CD14-positive monocyte (primary cell): ENCODE measurements at regions not wholly inside any gene's neighbourhood (a gene's known extent, or its start where the extent isn't known, plus 50 kb on each side); places are given as distances from the start of the nearest gene placed in this dataset.

Source experiments
- DNase-seq, 3 donors: peaks; one replicate each; pipeline ENCODE4 v3.0.0-alpha.2; 2011 to 2022
- H2AFZ ChIP-seq: 2 replicates; pipeline ENCODE4 v1.6.0; 2012; ENCODE audit warnings: mild to moderate bottlenecking, low read depth, low read length, inconsistent platforms; ENCODE audit not compliant: insufficient read depth, poor library complexity, severe bottlenecking
- H3K27ac ChIP-seq, 2 donors: 1 replicate in 1 of 2; 2 replicates in 1 of 2; pipeline ENCODE4 v1.5.1; 2012 to 2013; ENCODE audit warnings: low read length in 2 of 2, control low read depth in 1 of 2, inconsistent platforms in 1 of 2, low read depth in 1 of 2, mild to moderate bottlenecking in 1 of 2
- H3K27me3 ChIP-seq, 2 donors: one replicate each; pipeline versions ENCODE4 v1.6.0 to v1.6.1; 2011 to 2013; ENCODE audit warnings: low read length in 2 of 2; ENCODE audit not compliant: control insufficient read depth in 2 of 2, insufficient read depth in 2 of 2
- H3K36me3 ChIP-seq, 2 donors: replicated peaks in 1 of 2; 1 replicate in 1 of 2; 2 replicates in 1 of 2; pipeline versions ENCODE4 v1.5.1 to v1.6.1; 2012 to 2013; ENCODE audit warnings: low read length in 2 of 2, control low read depth in 1 of 2, inconsistent platforms in 1 of 2, mild to moderate bottlenecking in 1 of 2; ENCODE audit not compliant: insufficient read depth in 2 of 2, control insufficient read depth in 1 of 2
- H3K4me1 ChIP-seq, 2 donors: 1 replicate in 1 of 2; 2 replicates in 1 of 2; pipeline versions ENCODE4 v1.5.1 to v1.6.1; 2012 to 2013; ENCODE audit warnings: low read length in 2 of 2, control low read depth in 1 of 2, inconsistent platforms in 1 of 2, mild to moderate bottlenecking in 1 of 2, moderate library complexity in 1 of 2; ENCODE audit not compliant: insufficient read depth in 2 of 2, control insufficient read depth in 1 of 2
- H3K4me2 ChIP-seq: replicated peaks from 2 replicates; pipeline ENCODE3; 2012; ENCODE audit warnings: low read length, moderate library complexity, mild to moderate bottlenecking; ENCODE audit not compliant: poor library complexity, severe bottlenecking; ENCODE audit errors: extremely low read depth
- H3K4me3 ChIP-seq, 3 experiments: fragments of 200-600 bp in 1 of 3; sonication (generic) in 1 of 3; replicated peaks in 1 of 3; 1 replicate in 2 of 3; 2 replicates in 1 of 3; pipeline ENCODE4 v1.5.1; 2011 to 2013; ENCODE audit warnings: low read length in 3 of 3, mild to moderate bottlenecking in 3 of 3, control low read depth in 2 of 3, low read depth in 2 of 3, inconsistent platforms in 1 of 3, moderate library complexity in 1 of 3
- H3K79me2 ChIP-seq: 2 replicates; pipeline ENCODE4 v1.6.0; 2012; ENCODE audit warnings: mild to moderate bottlenecking, control low read depth, inconsistent platforms, low read length, moderate library complexity; ENCODE audit not compliant: insufficient read depth
- H3K9ac ChIP-seq: 2 replicates; pipeline ENCODE4 v1.6.0; 2017; ENCODE audit warnings: low read length, mild to moderate bottlenecking; ENCODE audit not compliant: insufficient read depth, poor library complexity, severe bottlenecking
- H3K9me3 ChIP-seq, 2 donors: replicated peaks in 1 of 2; 1 replicate in 1 of 2; 2 replicates in 1 of 2; pipeline versions ENCODE4 v1.5.1 to v1.6.1; 2012 to 2013; ENCODE audit warnings: low read length in 2 of 2, control low read depth in 1 of 2; ENCODE audit not compliant: control insufficient read depth in 1 of 2, insufficient read depth in 1 of 2
- H4K20me1 ChIP-seq: 2 replicates; pipeline ENCODE4 v1.6.0; 2012; ENCODE audit warnings: mild to moderate bottlenecking, low read length, control low read depth, moderate library complexity; ENCODE audit not compliant: insufficient read depth
- H3K27ac Mint-ChIP-seq, 7 donors: one replicate each; pipeline ENCODE4 v1.8.0; 2020; ENCODE audit warnings: mild to moderate bottlenecking in 7 of 7, mixed read lengths in 7 of 7, moderate library complexity in 6 of 7, inconsistent platforms in 2 of 7
- H3K27me3 Mint-ChIP-seq, 3 donors: one replicate each; pipeline ENCODE4 v1.8.0; 2021 to 2022; ENCODE audit warnings: low read depth in 3 of 3, mild to moderate bottlenecking in 3 of 3, mixed read lengths in 3 of 3, moderate library complexity in 3 of 3, inconsistent platforms in 1 of 3
- H3K36me3 Mint-ChIP-seq, 2 donors: one replicate each; pipeline ENCODE4 v1.8.0; 2020; ENCODE audit warnings: mixed read lengths in 2 of 2, inconsistent platforms in 1 of 2, mild to moderate bottlenecking in 1 of 2
- H3K4me1 Mint-ChIP-seq: one replicate; pipeline ENCODE4 v1.8.0; 2020; ENCODE audit warnings: mild to moderate bottlenecking, mixed read lengths
- H3K4me3 Mint-ChIP-seq, 2 donors: one replicate each; pipeline ENCODE4 v1.8.0; 2020; ENCODE audit warnings: mild to moderate bottlenecking in 2 of 2, mixed read lengths in 2 of 2, moderate library complexity in 1 of 2
- H3K9me3 Mint-ChIP-seq, 7 donors: one replicate each; pipeline ENCODE4 v1.8.0; 2020 to 2022; ENCODE audit warnings: mixed read lengths in 7 of 7, mild to moderate bottlenecking in 6 of 7, moderate library complexity in 6 of 7, inconsistent platforms in 2 of 7
- CTCF ChIP-seq: fragments of 200-600 bp; IDR thresholded peaks from one replicate; pipeline ENCODE4 v1.8.0; 2022; ENCODE audit warnings: antibody characterized with exemption, mild to moderate bottlenecking
- WGBS: methylation state at CpG from one replicate; pipeline ENCODE4 v1.1.5; 2013; ENCODE audit warnings: missing lambda C conversion rate; ENCODE audit not compliant: insufficient coverage; 5-methylcytosine and 5-hydroxymethylcytosine counted together
- intact Hi-C, 2 donors: fragments of 100-400 bp; cut with micrococcal nuclease; formaldehyde crosslinking; loops; one replicate each; pipeline versions ENCODE4 v1.15.0 to v1.15.1; 2023

DNA sequence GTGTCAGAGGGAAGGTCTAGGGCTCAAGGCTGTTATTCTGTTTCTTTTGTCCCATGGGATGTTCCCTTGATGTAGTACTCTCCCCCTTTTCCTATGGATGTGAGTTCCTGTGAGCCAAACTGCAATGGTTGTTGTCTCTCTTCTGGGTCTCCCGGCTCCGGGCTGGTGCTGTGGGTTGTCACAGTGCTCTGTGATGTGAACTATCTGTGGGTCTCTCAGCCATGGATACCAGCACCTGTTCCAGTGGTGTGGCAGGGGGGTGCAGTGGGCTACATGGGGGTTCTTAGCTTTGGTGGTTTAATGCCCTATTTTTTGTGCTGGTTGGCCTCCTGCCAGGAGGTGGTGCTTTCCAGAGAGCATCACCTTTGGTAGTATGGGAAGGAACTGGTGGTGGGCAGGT is 941.1 kb downstream of the KCNA4 start:
- H3K27me3 ChIP-seq = no peaks in the 10 kb centered on the region
- peaks cover 22 to 29% of the 10 kb centered on the region in 2 donors for H3K9me3 ChIP-seq
- intact Hi-C loops = no loop called here
- no peaks in the 10 kb centered on the region for H3K36me3 ChIP-seq
- Mint-ChIP-seq H3K9me3 (peaks cover 4 to 33% (median 22%) of the 10 kb centered on the region in 7 donors), H3K27ac (no peak overlapping the region), H3K36me3 (no peaks in the 10 kb centered on the region), H3K4me3 (no peak overlapping the region), H3K27me3 (peaks cover 0 to 1% (median 0%) of the 10 kb centered on the region in 3 donors), H3K4me1 (no peaks in the 10 kb centered on the region)
- H3K4me3 ChIP-seq = no peak overlapping the region
- no peak overlapping the region for H3K27ac ChIP-seq
- DNase-seq = no peak
- no peak overlapping the region for H3K9ac ChIP-seq
- WGBS = 95% methylated on average over 2 of the region's 2 CpGs
- H4K20me1 ChIP-seq = no peaks in the 10 kb centered on the region
- no peak overlapping the region for H2AFZ ChIP-seq
- no peaks in the 10 kb centered on the region for H3K79me2 ChIP-seq
- no peak overlapping the region for H3K4me2 ChIP-seq
- H3K4me1 ChIP-seq = no peaks in the 10 kb centered on the region
- no peak for TF ChIP-seq CTCF

DNA sequence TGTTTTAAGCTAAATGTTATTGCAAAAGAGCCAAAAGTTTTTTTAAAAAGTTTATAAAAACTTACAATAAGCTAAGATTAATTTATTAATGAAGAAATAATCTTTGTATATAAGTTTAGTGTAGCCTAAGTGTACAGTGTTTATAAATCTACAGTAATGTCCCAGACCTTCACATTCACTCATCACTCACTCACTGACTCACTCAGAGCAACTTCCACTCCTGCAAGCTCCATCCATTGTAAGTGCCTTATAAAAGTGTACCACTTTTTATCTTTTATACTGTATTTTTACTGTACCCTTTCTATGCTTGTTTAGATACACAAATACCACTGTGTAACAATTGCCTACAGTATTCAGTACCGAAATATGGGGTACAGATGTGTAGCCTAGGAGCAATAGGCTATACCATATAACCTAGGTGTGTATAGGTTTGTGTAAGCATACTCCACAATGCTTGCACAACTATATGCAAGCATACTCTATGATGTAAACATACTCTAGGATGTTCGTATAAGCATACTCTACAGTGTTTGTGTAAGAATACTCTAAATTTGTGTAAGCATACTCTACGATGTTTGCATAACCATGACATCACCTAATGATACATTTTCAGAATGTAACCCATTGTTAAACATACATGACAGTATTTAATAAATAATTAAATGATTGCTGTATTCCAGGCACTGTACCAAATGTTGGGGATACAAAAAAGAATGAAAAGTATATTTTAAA is 953.0 kb downstream of the KCNA4 start:
- no peak overlapping the region for H3K4me3 Mint-ChIP-seq
- intact Hi-C loops = no loop called here
- Histone ChIP-seq H3K4me3 (no peak overlapping the region), H3K27ac (no peak overlapping the region), H3K27me3 (no peaks in the 10 kb centered on the region), H3K4me2 (no peak overlapping the region), H3K79me2 (no peaks in the 10 kb centered on the region), H3K9me3 (peaks cover 0 to 6% of the 10 kb centered on the region in 2 donors), H3K4me1 (no peaks in the 10 kb centered on the region), H2AFZ (no peak overlapping the region), H3K9ac (no peak overlapping the region), H4K20me1 (no peaks in the 10 kb centered on the region), H3K36me3 (no peaks in the 10 kb centered on the region)
- no peaks in the 10 kb centered on the region for H3K4me1 Mint-ChIP-seq
- H3K9me3 Mint-ChIP-seq = peaks cover 0 to 4% (median 0%) of the 10 kb centered on the region in 7 donors
- no peak overlapping the region for H3K27ac Mint-ChIP-seq
- no peak for TF ChIP-seq CTCF
- no CpG with 5 or more reads among the region's 3 CpGs for WGBS
- no peak for DNase-seq
- no peaks in the 10 kb centered on the region for H3K27me3 Mint-ChIP-seq
- no peaks in the 10 kb centered on the region for H3K36me3 Mint-ChIP-seq
